HEK293 (cell line): ENCODE measurements at regions not wholly inside any gene's neighbourhood (a gene's known extent, or its start where the extent isn't known, plus 50 kb on each side); places are given as distances from the start of the nearest gene placed in this dataset.
A peak's percentile ranks its signal among the peaks of the same experiment; 100 is the strongest.

ENCODE experiments used
- FEZF1 ChIP-seq: fragments of 450-650 bp; formaldehyde crosslinking; IDR thresholded peaks from 2 replicates; pipeline ENCODE4 v1.5.1; 2016; ENCODE audit warnings: missing biosample characterization, missing genetic modification characterization
- MZF1 ChIP-seq: fragments of 450-650 bp; formaldehyde crosslinking; IDR thresholded peaks from 2 replicates; pipeline ENCODE4 v1.5.1; 2017; ENCODE audit warnings: missing biosample characterization, missing genetic modification characterization, borderline replicate concordance
- SALL2 ChIP-seq: fragments of 450-650 bp; formaldehyde crosslinking; IDR thresholded peaks from 2 replicates; pipeline ENCODE4 v1.5.0; 2017; ENCODE audit warnings: missing biosample characterization, mild to moderate bottlenecking, missing genetic modification characterization, borderline replicate concordance
- SETDB1 ChIP-seq: IDR thresholded peaks from one replicate; pipeline ENCODE4 v1.6.1; 2017; ENCODE audit warnings: mild to moderate bottlenecking, low read length, moderate library complexity, mixed read lengths; ENCODE audit not compliant: insufficient read length
- SP2 ChIP-seq: fragments of 450-650 bp; formaldehyde crosslinking; IDR thresholded peaks from 2 replicates; pipeline ENCODE4 v1.5.1; 2016; ENCODE audit warnings: missing biosample characterization, missing genetic modification characterization
- SP7 ChIP-seq: fragments of 450-650 bp; formaldehyde crosslinking; IDR thresholded peaks from 2 replicates; pipeline ENCODE4 v1.5.1; 2016; ENCODE audit warnings: missing biosample characterization, missing genetic modification characterization
- ZBTB20 ChIP-seq: fragments of 450-650 bp; formaldehyde crosslinking; IDR thresholded peaks from 2 replicates; pipeline ENCODE4 v1.5.1; 2016; ENCODE audit warnings: missing biosample characterization, missing genetic modification characterization
- ZBTB8A ChIP-seq: fragments of 450-650 bp; formaldehyde crosslinking; IDR thresholded peaks from 2 replicates; pipeline ENCODE4 v1.5.1; 2016; ENCODE audit warnings: missing biosample characterization, missing genetic modification characterization
- ZFP37 ChIP-seq: fragments of 450-650 bp; formaldehyde crosslinking; IDR thresholded peaks from 2 replicates; pipeline ENCODE4 v1.5.1; 2016; ENCODE audit warnings: missing biosample characterization, missing genetic modification characterization
- ZNF184 ChIP-seq: fragments of 450-650 bp; IDR thresholded peaks from 2 replicates; pipeline ENCODE4 v1.5.1; 2018; ENCODE audit warnings: missing biosample characterization, mild to moderate bottlenecking, missing genetic modification characterization
- ZNF221 ChIP-seq: fragments of 450-650 bp; formaldehyde crosslinking; IDR thresholded peaks from 2 replicates; pipeline ENCODE4 v1.5.1; 2017; ENCODE audit warnings: missing biosample characterization, missing genetic modification characterization, borderline replicate concordance
- ZNF404 ChIP-seq: fragments of 450-650 bp; formaldehyde crosslinking; IDR thresholded peaks from 2 replicates; pipeline ENCODE4 v1.5.1; 2017; ENCODE audit warnings: missing biosample characterization, missing genetic modification characterization
- ZNF501 ChIP-seq: fragments of 450-650 bp; formaldehyde crosslinking; IDR thresholded peaks from 2 replicates; pipeline ENCODE4 v1.5.1; 2016; ENCODE audit warnings: missing biosample characterization, missing genetic modification characterization
- ZNF529 ChIP-seq: fragments of 450-650 bp; formaldehyde crosslinking; IDR thresholded peaks from 2 replicates; pipeline ENCODE4 v1.5.1; 2017; ENCODE audit warnings: missing genetic modification characterization, missing biosample characterization; ENCODE audit not compliant: insufficient replicate concordance
- ZNF555 ChIP-seq: fragments of 450-650 bp; formaldehyde crosslinking; conservative IDR thresholded peaks from 2 replicates; pipeline ENCODE4 v1.5.1; 2017; ENCODE audit warnings: missing biosample characterization, mild to moderate bottlenecking, missing genetic modification characterization, inconsistent platforms
- ZNF561 ChIP-seq: fragments of 450-650 bp; IDR thresholded peaks from 2 replicates; pipeline ENCODE4 v1.5.1; 2018; ENCODE audit warnings: missing biosample characterization, missing genetic modification characterization, borderline replicate concordance
- ZNF629 ChIP-seq: fragments of 450-650 bp; formaldehyde crosslinking; IDR thresholded peaks from 2 replicates; pipeline ENCODE4 v1.5.1; 2017; ENCODE audit warnings: missing biosample characterization, missing genetic modification characterization
- ZNF701 ChIP-seq: fragments of 450-650 bp; formaldehyde crosslinking; IDR thresholded peaks from 2 replicates; pipeline ENCODE4 v1.5.1; 2016; ENCODE audit warnings: missing biosample characterization, missing genetic modification characterization
- ZNF76 ChIP-seq: fragments of 450-650 bp; formaldehyde crosslinking; IDR thresholded peaks from 2 replicates; pipeline ENCODE4; 2016; ENCODE audit warnings: low read depth, missing biosample characterization, missing genetic modification characterization, borderline replicate concordance
- ZSCAN23 ChIP-seq: fragments of 450-650 bp; formaldehyde crosslinking; IDR thresholded peaks from 2 replicates; pipeline ENCODE4 v1.5.1; 2016; ENCODE audit warnings: missing biosample characterization, missing genetic modification characterization
- ZXDB ChIP-seq: fragments of 450-650 bp; formaldehyde crosslinking; IDR thresholded peaks from 2 replicates; pipeline ENCODE4 v1.5.1; 2016; ENCODE audit warnings: missing biosample characterization, missing genetic modification characterization
- TF ChIP-seq, protein P1 (sequence below): fragments of 450-650 bp; formaldehyde crosslinking; IDR thresholded peaks from 2 replicates; pipeline ENCODE4 v1.5.1; 2016; ENCODE audit warnings: missing biosample characterization, missing genetic modification characterization
- TF ChIP-seq, protein P2 (sequence below): fragments of 450-650 bp; formaldehyde crosslinking; IDR thresholded peaks from 2 replicates; pipeline ENCODE4 v1.5.1; 2016; ENCODE audit warnings: missing biosample characterization, missing genetic modification characterization
- TF ChIP-seq, protein P3 (sequence below): fragments of 450-650 bp; formaldehyde crosslinking; IDR thresholded peaks from 2 replicates; pipeline ENCODE4 v1.5.1; 2016; ENCODE audit warnings: missing biosample characterization, missing genetic modification characterization
- TF ChIP-seq, protein P4 (sequence below): fragments of 450-650 bp; formaldehyde crosslinking; IDR thresholded peaks from 2 replicates; pipeline ENCODE4 v1.5.1; 2016; ENCODE audit warnings: missing biosample characterization, missing genetic modification characterization
- TF ChIP-seq, protein P5 (sequence below): fragments of 450-650 bp; formaldehyde crosslinking; IDR thresholded peaks from 2 replicates; pipeline ENCODE4 v1.5.1; 2017; ENCODE audit warnings: missing biosample characterization, missing genetic modification characterization
- TF ChIP-seq, protein P6 (sequence below): fragments of 450-650 bp; formaldehyde crosslinking; IDR thresholded peaks from 2 replicates; pipeline ENCODE4 v1.5.1; 2016; ENCODE audit warnings: missing biosample characterization, missing genetic modification characterization
- TF ChIP-seq, protein P7 (sequence below): fragments of 450-650 bp; formaldehyde crosslinking; IDR thresholded peaks from 2 replicates; pipeline ENCODE4 v1.5.1; 2017; ENCODE audit warnings: missing biosample characterization, missing genetic modification characterization
- TF ChIP-seq, protein P8 (sequence below): fragments of 450-650 bp; formaldehyde crosslinking; IDR thresholded peaks from 2 replicates; pipeline ENCODE4 v1.5.1; 2017; ENCODE audit warnings: missing biosample characterization, mild to moderate bottlenecking, missing genetic modification characterization, moderate library complexity

DNA sequence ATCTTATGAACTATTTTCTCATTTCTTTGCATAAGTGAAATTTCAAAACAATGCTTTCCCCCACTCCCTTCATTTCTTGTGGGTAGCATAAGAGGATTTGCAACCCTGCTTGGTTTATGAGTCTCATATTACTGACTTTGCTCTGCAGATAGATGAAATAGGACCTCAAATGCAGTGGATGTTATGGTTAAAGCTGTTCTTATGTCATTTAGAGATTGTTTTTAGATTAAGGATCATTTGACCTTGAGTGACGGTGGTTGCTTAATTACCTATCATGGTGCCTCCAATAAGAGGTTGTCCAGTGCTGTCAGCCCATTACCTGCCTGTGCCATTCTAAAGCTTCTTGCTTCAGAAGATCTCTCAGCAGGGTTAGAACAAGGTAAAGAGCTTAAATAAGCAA is 351.4 kb upstream of the ATP2B1 start (continued):
- TF ChIP-seq ZFP37 (no peak), ZXDB (0 out of 2 replicates have a peak, but pooled peaks have one; percentile 17), ZNF555 (tag by site-specific recombination) (no peak), FEZF1 (tag by site-specific recombination) (peak; percentile 81), ZBTB8A (tag by site-specific recombination) (no peak), ZNF529 (tag by site-specific recombination) (no peak), ZNF76 (tag by site-specific recombination) (no peak), ZSCAN23 (tag by site-specific recombination) (no peak), ZNF221 (no peak), ZNF501 (tag by site-specific recombination) (0 out of 2 replicates have a peak, but pooled peaks have one; percentile 26), ZNF184 (tag by site-specific recombination) (no peak), MZF1 (tag by site-specific recombination) (no peak), SP2 (tag by site-specific recombination) (no peak), ZNF629 (tag by site-specific recombination) (peak; percentile 54; the same call in 1 of the 2 replicates), SP7 (tag by site-specific recombination) (peak; percentile 17; the same call in 1 of the 2 replicates), ZNF561 (no peak), SALL2 (no peak), ZNF701 (no peak), ZNF404 (tag by site-specific recombination) (no peak), SETDB1 (no peak), ZBTB20 (tag by site-specific recombination) (no peak)
- TF ChIP-seq, protein P1, sequence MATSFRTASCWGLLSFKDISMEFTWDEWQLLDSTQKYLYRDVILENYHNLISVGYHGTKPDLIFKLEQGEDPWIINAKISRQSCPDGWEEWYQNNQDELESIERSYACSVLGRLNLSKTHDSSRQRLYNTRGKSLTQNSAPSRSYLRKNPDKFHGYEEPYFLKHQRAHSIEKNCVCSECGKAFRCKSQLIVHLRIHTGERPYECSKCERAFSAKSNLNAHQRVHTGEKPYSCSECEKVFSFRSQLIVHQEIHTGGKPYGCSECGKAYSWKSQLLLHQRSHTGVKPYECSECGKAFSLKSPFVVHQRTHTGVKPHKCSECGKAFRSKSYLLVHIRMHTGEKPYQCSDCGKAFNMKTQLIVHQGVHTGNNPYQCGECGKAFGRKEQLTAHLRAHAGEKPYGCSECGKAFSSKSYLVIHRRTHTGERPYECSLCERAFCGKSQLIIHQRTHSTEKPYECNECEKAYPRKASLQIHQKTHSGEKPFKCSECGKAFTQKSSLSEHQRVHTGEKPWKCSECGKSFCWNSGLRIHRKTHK (tag by site-specific recombination) = no peak
- TF ChIP-seq, protein P2, sequence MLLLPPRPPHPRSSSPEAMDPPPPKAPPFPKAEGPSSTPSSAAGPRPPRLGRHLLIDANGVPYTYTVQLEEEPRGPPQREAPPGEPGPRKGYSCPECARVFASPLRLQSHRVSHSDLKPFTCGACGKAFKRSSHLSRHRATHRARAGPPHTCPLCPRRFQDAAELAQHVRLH (tag by site-specific recombination) = 0 out of 2 replicates have a peak, but pooled peaks have one; percentile 54
- TF ChIP-seq, protein P3, sequence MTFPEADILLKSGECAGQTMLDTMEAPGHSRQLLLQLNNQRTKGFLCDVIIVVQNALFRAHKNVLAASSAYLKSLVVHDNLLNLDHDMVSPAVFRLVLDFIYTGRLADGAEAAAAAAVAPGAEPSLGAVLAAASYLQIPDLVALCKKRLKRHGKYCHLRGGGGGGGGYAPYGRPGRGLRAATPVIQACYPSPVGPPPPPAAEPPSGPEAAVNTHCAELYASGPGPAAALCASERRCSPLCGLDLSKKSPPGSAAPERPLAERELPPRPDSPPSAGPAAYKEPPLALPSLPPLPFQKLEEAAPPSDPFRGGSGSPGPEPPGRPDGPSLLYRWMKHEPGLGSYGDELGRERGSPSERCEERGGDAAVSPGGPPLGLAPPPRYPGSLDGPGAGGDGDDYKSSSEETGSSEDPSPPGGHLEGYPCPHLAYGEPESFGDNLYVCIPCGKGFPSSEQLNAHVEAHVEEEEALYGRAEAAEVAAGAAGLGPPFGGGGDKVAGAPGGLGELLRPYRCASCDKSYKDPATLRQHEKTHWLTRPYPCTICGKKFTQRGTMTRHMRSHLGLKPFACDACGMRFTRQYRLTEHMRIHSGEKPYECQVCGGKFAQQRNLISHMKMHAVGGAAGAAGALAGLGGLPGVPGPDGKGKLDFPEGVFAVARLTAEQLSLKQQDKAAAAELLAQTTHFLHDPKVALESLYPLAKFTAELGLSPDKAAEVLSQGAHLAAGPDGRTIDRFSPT = peak; percentile 31; the same call in 1 of the 2 replicates
- TF ChIP-seq, protein P4, sequence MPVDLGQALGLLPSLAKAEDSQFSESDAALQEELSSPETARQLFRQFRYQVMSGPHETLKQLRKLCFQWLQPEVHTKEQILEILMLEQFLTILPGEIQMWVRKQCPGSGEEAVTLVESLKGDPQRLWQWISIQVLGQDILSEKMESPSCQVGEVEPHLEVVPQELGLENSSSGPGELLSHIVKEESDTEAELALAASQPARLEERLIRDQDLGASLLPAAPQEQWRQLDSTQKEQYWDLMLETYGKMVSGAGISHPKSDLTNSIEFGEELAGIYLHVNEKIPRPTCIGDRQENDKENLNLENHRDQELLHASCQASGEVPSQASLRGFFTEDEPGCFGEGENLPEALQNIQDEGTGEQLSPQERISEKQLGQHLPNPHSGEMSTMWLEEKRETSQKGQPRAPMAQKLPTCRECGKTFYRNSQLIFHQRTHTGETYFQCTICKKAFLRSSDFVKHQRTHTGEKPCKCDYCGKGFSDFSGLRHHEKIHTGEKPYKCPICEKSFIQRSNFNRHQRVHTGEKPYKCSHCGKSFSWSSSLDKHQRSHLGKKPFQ (tag by site-specific recombination) = no peak
- TF ChIP-seq, protein P5, sequence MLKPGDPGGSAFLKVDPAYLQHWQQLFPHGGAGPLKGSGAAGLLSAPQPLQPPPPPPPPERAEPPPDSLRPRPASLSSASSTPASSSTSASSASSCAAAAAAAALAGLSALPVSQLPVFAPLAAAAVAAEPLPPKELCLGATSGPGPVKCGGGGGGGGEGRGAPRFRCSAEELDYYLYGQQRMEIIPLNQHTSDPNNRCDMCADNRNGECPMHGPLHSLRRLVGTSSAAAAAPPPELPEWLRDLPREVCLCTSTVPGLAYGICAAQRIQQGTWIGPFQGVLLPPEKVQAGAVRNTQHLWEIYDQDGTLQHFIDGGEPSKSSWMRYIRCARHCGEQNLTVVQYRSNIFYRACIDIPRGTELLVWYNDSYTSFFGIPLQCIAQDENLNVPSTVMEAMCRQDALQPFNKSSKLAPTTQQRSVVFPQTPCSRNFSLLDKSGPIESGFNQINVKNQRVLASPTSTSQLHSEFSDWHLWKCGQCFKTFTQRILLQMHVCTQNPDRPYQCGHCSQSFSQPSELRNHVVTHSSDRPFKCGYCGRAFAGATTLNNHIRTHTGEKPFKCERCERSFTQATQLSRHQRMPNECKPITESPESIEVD (tag by site-specific recombination) = peak; percentile 66; the same call in 1 of the 2 replicates
- TF ChIP-seq, protein P6, sequence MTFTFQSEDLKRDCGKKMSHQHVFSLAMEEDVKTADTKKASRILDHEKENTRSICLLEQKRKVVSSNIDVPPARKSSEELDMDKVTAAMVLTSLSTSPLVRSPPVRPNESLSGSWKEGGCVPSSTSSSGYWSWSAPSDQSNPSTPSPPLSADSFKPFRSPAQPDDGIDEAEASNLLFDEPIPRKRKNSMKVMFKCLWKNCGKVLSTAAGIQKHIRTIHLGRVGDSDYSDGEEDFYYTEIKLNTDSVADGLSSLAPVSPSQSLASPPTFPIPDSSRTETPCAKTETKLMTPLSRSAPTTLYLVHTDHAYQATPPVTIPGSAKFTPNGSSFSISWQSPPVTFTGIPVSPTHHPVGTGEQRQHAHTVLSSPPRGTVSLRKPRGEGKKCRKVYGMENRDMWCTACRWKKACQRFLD = no peak
- TF ChIP-seq, protein P7, sequence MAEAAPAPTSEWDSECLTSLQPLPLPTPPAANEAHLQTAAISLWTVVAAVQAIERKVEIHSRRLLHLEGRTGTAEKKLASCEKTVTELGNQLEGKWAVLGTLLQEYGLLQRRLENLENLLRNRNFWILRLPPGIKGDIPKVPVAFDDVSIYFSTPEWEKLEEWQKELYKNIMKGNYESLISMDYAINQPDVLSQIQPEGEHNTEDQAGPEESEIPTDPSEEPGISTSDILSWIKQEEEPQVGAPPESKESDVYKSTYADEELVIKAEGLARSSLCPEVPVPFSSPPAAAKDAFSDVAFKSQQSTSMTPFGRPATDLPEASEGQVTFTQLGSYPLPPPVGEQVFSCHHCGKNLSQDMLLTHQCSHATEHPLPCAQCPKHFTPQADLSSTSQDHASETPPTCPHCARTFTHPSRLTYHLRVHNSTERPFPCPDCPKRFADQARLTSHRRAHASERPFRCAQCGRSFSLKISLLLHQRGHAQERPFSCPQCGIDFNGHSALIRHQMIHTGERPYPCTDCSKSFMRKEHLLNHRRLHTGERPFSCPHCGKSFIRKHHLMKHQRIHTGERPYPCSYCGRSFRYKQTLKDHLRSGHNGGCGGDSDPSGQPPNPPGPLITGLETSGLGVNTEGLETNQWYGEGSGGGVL (tag by site-specific recombination) = no peak
- TF ChIP-seq, protein P8, sequence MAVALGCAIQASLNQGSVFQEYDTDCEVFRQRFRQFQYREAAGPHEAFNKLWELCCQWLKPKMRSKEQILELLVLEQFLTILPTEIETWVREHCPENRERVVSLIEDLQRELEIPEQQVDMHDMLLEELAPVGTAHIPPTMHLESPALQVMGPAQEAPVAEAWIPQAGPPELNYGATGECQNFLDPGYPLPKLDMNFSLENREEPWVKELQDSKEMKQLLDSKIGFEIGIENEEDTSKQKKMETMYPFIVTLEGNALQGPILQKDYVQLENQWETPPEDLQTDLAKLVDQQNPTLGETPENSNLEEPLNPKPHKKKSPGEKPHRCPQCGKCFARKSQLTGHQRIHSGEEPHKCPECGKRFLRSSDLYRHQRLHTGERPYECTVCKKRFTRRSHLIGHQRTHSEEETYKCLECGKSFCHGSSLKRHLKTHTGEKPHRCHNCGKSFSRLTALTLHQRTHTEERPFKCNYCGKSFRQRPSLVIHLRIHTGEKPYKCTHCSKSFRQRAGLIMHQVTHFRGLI (tag by site-specific recombination) = no peak
